HEK293 (cell line): ENCODE measurements at regions not wholly inside any gene's neighbourhood (a gene's known extent, or its start where the extent isn't known, plus 50 kb on each side); places are given as distances from the start of the nearest gene placed in this dataset.

Source experiments
- CTCF ChIP-seq: fragments of 450-650 bp; formaldehyde crosslinking; IDR thresholded peaks from 2 replicates; pipeline ENCODE4 v1.5.1; 2016; ENCODE audit warnings: missing biosample characterization, missing genetic modification characterization
- GFI1B ChIP-seq: fragments of 450-650 bp; formaldehyde crosslinking; IDR thresholded peaks from 2 replicates; pipeline ENCODE4 v1.5.1; 2016; ENCODE audit warnings: missing biosample characterization, missing genetic modification characterization
- HIC1 ChIP-seq: fragments of 450-650 bp; formaldehyde crosslinking; IDR thresholded peaks from 2 replicates; pipeline ENCODE4 v1.5.1; 2016; ENCODE audit warnings: missing biosample characterization, missing genetic modification characterization
- HOXA7 ChIP-seq: sonication (generic); formaldehyde crosslinking; IDR thresholded peaks from 2 replicates; pipeline ENCODE4 v1.8.1; 2022; ENCODE audit warnings: missing genetic modification reagents, borderline replicate concordance
- REST ChIP-seq: fragments of 450-650 bp; formaldehyde crosslinking; IDR thresholded peaks from 2 replicates; pipeline ENCODE4 v1.5.1; 2016; ENCODE audit warnings: missing biosample characterization, missing genetic modification characterization
- SP2 ChIP-seq: fragments of 450-650 bp; formaldehyde crosslinking; IDR thresholded peaks from 2 replicates; pipeline ENCODE4 v1.5.1; 2016; ENCODE audit warnings: missing biosample characterization, missing genetic modification characterization
- SP3 ChIP-seq: fragments of 450-650 bp; formaldehyde crosslinking; IDR thresholded peaks from 2 replicates; pipeline ENCODE4 v1.5.1; 2016; ENCODE audit warnings: missing biosample characterization, missing genetic modification characterization
- ZBTB10 ChIP-seq: fragments of 450-650 bp; formaldehyde crosslinking; IDR thresholded peaks from 2 replicates; pipeline ENCODE4 v1.5.1; 2016; ENCODE audit warnings: missing biosample characterization, missing genetic modification characterization
- ZBTB20 ChIP-seq: fragments of 450-650 bp; formaldehyde crosslinking; IDR thresholded peaks from 2 replicates; pipeline ENCODE4 v1.5.1; 2016; ENCODE audit warnings: missing biosample characterization, missing genetic modification characterization
- ZNF239 ChIP-seq: fragments of 450-650 bp; formaldehyde crosslinking; IDR thresholded peaks from 2 replicates; pipeline ENCODE4 v1.5.1; 2016; ENCODE audit warnings: missing biosample characterization, missing genetic modification characterization
- ZNF24 ChIP-seq: fragments of 450-650 bp; formaldehyde crosslinking; IDR thresholded peaks from 2 replicates; pipeline ENCODE4 v1.5.1; 2016; ENCODE audit warnings: missing biosample characterization, missing genetic modification characterization
- ZNF596 ChIP-seq: fragments of 450-650 bp; IDR thresholded peaks from 2 replicates; pipeline ENCODE4 v1.5.0; 2018; ENCODE audit warnings: missing biosample characterization, mild to moderate bottlenecking, missing genetic modification characterization, moderate library complexity
- TF ChIP-seq, protein P1 (sequence below): fragments of 450-650 bp; formaldehyde crosslinking; IDR thresholded peaks from 2 replicates; pipeline ENCODE4 v1.5.1; 2016; ENCODE audit warnings: missing biosample characterization, missing genetic modification characterization
- TF ChIP-seq, protein P2 (sequence below): fragments of 450-650 bp; IDR thresholded peaks from 2 replicates; pipeline ENCODE4 v1.5.1; 2018; ENCODE audit warnings: missing biosample characterization, mild to moderate bottlenecking, missing genetic modification characterization

DNA sequence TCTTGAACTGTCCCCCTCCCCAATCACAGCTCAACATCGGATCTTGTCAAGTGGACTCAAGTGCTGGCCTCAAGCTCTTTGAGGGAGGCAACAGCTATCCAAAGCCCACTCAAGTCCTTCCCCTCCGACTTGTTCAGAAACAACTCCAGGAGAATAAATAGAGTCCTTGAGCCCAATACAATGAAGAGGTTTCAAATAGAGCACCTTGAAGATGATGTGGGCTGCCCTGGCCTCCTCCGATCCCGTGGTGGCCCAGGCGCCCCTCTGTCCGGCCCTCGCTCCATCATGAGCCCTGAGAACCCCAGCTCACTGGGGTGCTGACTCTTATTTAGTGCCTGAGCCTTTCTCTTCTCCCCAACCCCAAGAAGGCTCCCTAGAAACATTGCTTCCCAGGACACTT, 164.3 kb upstream of the PMEPA1 start:
- TF ChIP-seq ZNF24 (tag by site-specific recombination) (no peak), CTCF (tag by site-specific recombination) (no peak), HIC1 (tag by site-specific recombination) (no peak), SP2 (tag by site-specific recombination) (no peak), ZBTB20 (no peak), REST (no peak), GFI1B (tag by site-specific recombination) (no peak), ZBTB10 (no peak), HOXA7 (CRISPR knock-in tag) (no peak), ZNF239 (tag by site-specific recombination) (no peak), ZNF596 (no peak), SP3 (no peak)
- TF ChIP-seq, protein P1, sequence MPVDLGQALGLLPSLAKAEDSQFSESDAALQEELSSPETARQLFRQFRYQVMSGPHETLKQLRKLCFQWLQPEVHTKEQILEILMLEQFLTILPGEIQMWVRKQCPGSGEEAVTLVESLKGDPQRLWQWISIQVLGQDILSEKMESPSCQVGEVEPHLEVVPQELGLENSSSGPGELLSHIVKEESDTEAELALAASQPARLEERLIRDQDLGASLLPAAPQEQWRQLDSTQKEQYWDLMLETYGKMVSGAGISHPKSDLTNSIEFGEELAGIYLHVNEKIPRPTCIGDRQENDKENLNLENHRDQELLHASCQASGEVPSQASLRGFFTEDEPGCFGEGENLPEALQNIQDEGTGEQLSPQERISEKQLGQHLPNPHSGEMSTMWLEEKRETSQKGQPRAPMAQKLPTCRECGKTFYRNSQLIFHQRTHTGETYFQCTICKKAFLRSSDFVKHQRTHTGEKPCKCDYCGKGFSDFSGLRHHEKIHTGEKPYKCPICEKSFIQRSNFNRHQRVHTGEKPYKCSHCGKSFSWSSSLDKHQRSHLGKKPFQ (tag by site-specific recombination), result no peak
- TF ChIP-seq, protein P2, sequence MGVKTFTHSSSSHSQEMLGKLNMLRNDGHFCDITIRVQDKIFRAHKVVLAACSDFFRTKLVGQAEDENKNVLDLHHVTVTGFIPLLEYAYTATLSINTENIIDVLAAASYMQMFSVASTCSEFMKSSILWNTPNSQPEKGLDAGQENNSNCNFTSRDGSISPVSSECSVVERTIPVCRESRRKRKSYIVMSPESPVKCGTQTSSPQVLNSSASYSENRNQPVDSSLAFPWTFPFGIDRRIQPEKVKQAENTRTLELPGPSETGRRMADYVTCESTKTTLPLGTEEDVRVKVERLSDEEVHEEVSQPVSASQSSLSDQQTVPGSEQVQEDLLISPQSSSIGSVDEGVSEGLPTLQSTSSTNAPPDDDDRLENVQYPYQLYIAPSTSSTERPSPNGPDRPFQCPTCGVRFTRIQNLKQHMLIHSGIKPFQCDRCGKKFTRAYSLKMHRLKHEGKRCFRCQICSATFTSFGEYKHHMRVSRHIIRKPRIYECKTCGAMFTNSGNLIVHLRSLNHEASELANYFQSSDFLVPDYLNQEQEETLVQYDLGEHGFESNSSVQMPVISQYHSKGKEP, result no peak
